Trophoblast cell (in vitro differentiated cells and primary cell): ENCODE measurements at regions not wholly inside any gene's neighbourhood (a gene's known extent, or its start where the extent isn't known, plus 50 kb on each side); places are given as distances from the start of the nearest gene placed in this dataset.

Experiments
- DNase-seq, 2 donors: peaks; one replicate each; pipeline ENCODE4 v3.0.0-alpha.2; 2016
- H2AFZ ChIP-seq: 2 replicates; pipeline ENCODE4 v1.6.1; 2013; ENCODE audit warnings: low read length, moderate library complexity, mild to moderate bottlenecking; ENCODE audit not compliant: insufficient read depth, poor library complexity
- H2AK5ac ChIP-seq: 2 replicates; pipeline ENCODE4 v1.6.1; 2013; ENCODE audit warnings: mild to moderate bottlenecking, low read length
- H2BK120ac ChIP-seq: 2 replicates; pipeline ENCODE4 v1.6.1; 2013; ENCODE audit warnings: low read length, mild to moderate bottlenecking, moderate library complexity; ENCODE audit not compliant: insufficient read depth, poor library complexity
- H2BK12ac ChIP-seq: 2 replicates; pipeline ENCODE4 v1.6.1; 2013; ENCODE audit warnings: mild to moderate bottlenecking, low read length, moderate library complexity
- H2BK5ac ChIP-seq: 2 replicates; pipeline ENCODE4 v1.6.1; 2013; ENCODE audit warnings: low read length, low read depth, moderate library complexity, mild to moderate bottlenecking; ENCODE audit not compliant: poor library complexity
- H3K14ac ChIP-seq: 2 replicates; pipeline ENCODE4 v1.6.1; 2013; ENCODE audit warnings: mild to moderate bottlenecking, low read length
- H3K18ac ChIP-seq: 2 replicates; pipeline ENCODE4 v1.6.1; 2013; ENCODE audit warnings: mild to moderate bottlenecking, low read length
- H3K23ac ChIP-seq: 2 replicates; pipeline ENCODE4 v1.6.1; 2013; ENCODE audit warnings: low read length
- H3K27ac ChIP-seq: 2 replicates; pipeline ENCODE4 v1.5.1; 2013; ENCODE audit warnings: low read depth, mild to moderate bottlenecking, inconsistent platforms, low read length, moderate library complexity
- H3K27me3 ChIP-seq: 2 replicates; pipeline ENCODE4 v1.6.1; 2013; ENCODE audit warnings: inconsistent platforms, mild to moderate bottlenecking, low read length, moderate library complexity; ENCODE audit not compliant: insufficient read depth
- H3K36me3 ChIP-seq, 2 experiments: 1 replicate in 1 of 2; 2 replicates in 1 of 2; pipeline ENCODE4 v1.6.1; 2013; ENCODE audit warnings: low read length in 2 of 2, mild to moderate bottlenecking in 2 of 2, moderate library complexity in 1 of 2; ENCODE audit not compliant: insufficient read depth in 2 of 2, control insufficient read depth in 1 of 2
- H3K4ac ChIP-seq: 2 replicates; pipeline ENCODE4 v1.6.1; 2013; ENCODE audit warnings: low read depth, mild to moderate bottlenecking, low read length, moderate library complexity
- H3K4me1 ChIP-seq, 2 experiments: 1 replicate in 1 of 2; 2 replicates in 1 of 2; pipeline ENCODE4 v1.6.1; 2013; ENCODE audit warnings: low read length in 2 of 2, mild to moderate bottlenecking in 2 of 2, moderate library complexity in 1 of 2; ENCODE audit not compliant: insufficient read depth in 2 of 2, control insufficient read depth in 1 of 2
- H3K4me2 ChIP-seq: 2 replicates; pipeline ENCODE4 v1.6.1; 2013; ENCODE audit warnings: inconsistent platforms, mild to moderate bottlenecking, low read length, moderate library complexity
- H3K4me3 ChIP-seq: 2 replicates; pipeline ENCODE4 v1.5.1; 2013; ENCODE audit warnings: mild to moderate bottlenecking, low read depth, low read length, inconsistent platforms
- H3K79me1 ChIP-seq: one replicate; pipeline ENCODE4 v1.6.1; 2013; ENCODE audit warnings: low read length
- H3K79me2 ChIP-seq: 2 replicates; pipeline ENCODE4 v1.6.1; 2013; ENCODE audit warnings: low read length, mild to moderate bottlenecking; ENCODE audit not compliant: control insufficient read depth, insufficient read depth, poor library complexity
- H3K9ac ChIP-seq: 2 replicates; pipeline ENCODE4 v1.6.1; 2013; ENCODE audit warnings: mild to moderate bottlenecking, low read length
- H3K9me3 ChIP-seq: 2 replicates; pipeline ENCODE4 v1.6.1; 2013; ENCODE audit warnings: low read depth, mild to moderate bottlenecking, control low read depth, inconsistent platforms, low read length; ENCODE audit not compliant: insufficient read depth
- H4K12ac ChIP-seq: 2 replicates; pipeline ENCODE4 v1.6.1; 2013; ENCODE audit warnings: low read depth, mild to moderate bottlenecking, low read length, moderate library complexity
- H4K8ac ChIP-seq: 2 replicates; pipeline ENCODE4 v1.6.1; 2013; ENCODE audit warnings: low read depth, mild to moderate bottlenecking, low read length, moderate library complexity
- H4K91ac ChIP-seq: one replicate; pipeline ENCODE4 v1.6.1; 2013; ENCODE audit warnings: low read depth, mild to moderate bottlenecking, low read length, moderate library complexity
- WGBS: extraction: QIAGEN DNeasy Blood & Tissue Kit; methylation state at CpG from one replicate; pipeline ENCODE4 v1.1.7; 2013; ENCODE audit warnings: missing lambda C conversion rate; ENCODE audit not compliant: insufficient read length, insufficient coverage; ENCODE audit errors: extremely low coverage; 5-methylcytosine and 5-hydroxymethylcytosine counted together

GRCh38 chr3:81388191-81388590 lies 373.3 kb downstream of the GBE1 start:
- Histone ChIP-seq H4K8ac (no peak overlapping the region), H2AFZ (no peak overlapping the region), H3K27ac (no peak overlapping the region), H3K4ac (no peak overlapping the region), H4K91ac (no peak overlapping the region), H3K4me1 (no peaks in the 10 kb centered on the region), H3K23ac (no peak overlapping the region), H3K18ac (no peak overlapping the region), H2AK5ac (no peak overlapping the region), H2BK5ac (no peak overlapping the region), H3K79me2 (no peaks in the 10 kb centered on the region), H3K9ac (no peak overlapping the region), H4K12ac (no peak overlapping the region), H2BK120ac (no peak overlapping the region), H3K79me1 (no peaks in the 10 kb centered on the region), H3K4me2 (no peak overlapping the region), H3K9me3 (no peaks in the 10 kb centered on the region), H3K27me3 (no peaks in the 10 kb centered on the region), H3K36me3 (no peaks in the 10 kb centered on the region), H3K14ac (no peak overlapping the region), H2BK12ac (no peak overlapping the region), H3K4me3 (no peak overlapping the region)
- no CpG with 5 or more reads among the region's 4 CpGs for WGBS
- DNase-seq, result no peak

GRCh38 chr3:81382470-81382869 lies 379.0 kb downstream of the GBE1 start:
- no peak overlapping the region for H3K18ac ChIP-seq
- no CpG with 5 or more reads among the region's 1 CpG for WGBS
- H3K79me2 ChIP-seq, result no peaks in the 10 kb centered on the region

DNA sequence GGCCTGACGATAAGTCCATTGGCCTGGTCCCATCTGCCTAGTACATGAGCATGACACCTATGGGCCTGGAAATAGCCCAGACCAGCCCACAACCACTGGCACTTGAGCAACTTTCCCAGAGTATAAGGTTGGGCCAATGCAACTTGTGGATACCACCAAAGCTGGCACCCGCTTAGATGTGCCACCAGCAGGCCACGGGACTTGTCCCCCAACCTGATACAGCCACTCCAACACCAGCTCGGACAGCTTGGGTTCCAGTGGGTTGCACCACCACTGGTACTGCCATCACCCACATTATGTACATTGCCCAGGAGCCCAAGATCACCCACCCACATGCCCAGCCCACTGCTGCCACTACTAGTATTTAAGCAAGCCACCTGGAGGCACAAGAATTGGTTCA lies 381.2 kb downstream of the GBE1 start:
- Histone ChIP-seq H3K4ac (no peak overlapping the region), H2BK5ac (no peak overlapping the region), H2AFZ (no peak overlapping the region), H3K36me3 (no peaks in the 10 kb centered on the region), H2BK120ac (no peak overlapping the region), H3K27me3 (no peaks in the 10 kb centered on the region), H3K18ac (no peak overlapping the region), H3K9me3 (peaks cover 2% of the 10 kb centered on the region), H2BK12ac (no peak overlapping the region), H3K23ac (no peak overlapping the region), H3K9ac (no peak overlapping the region), H3K4me1 (no peaks in the 10 kb centered on the region), H3K4me2 (no peak overlapping the region), H4K8ac (no peak overlapping the region), H3K79me1 (no peaks in the 10 kb centered on the region), H3K79me2 (no peaks in the 10 kb centered on the region), H3K14ac (no peak overlapping the region), H2AK5ac (no peak overlapping the region), H4K12ac (no peak overlapping the region), H3K4me3 (no peak overlapping the region), H3K27ac (no peak overlapping the region), H4K91ac (no peak overlapping the region)
- no peak for DNase-seq
- no CpG with 5 or more reads among the region's 4 CpGs for WGBS

More at GRCh38 chr3:81382470-81382869, 379.0 kb downstream of the GBE1 start:
- no peak overlapping the region for H2BK120ac ChIP-seq
- no peak overlapping the region for H3K14ac ChIP-seq
- no peak overlapping the region for H3K4ac ChIP-seq
- peaks cover 2% of the 10 kb centered on the region for H3K9me3 ChIP-seq
- H3K23ac ChIP-seq, result no peak overlapping the region
- no peak overlapping the region for H4K91ac ChIP-seq
- no peak overlapping the region for H4K12ac ChIP-seq
- H4K8ac ChIP-seq, result no peak overlapping the region
- no peak overlapping the region for H3K9ac ChIP-seq
- no peak overlapping the region for H3K27ac ChIP-seq
- no peak overlapping the region for H2BK5ac ChIP-seq
- no peak overlapping the region for H3K4me2 ChIP-seq
- H3K27me3 ChIP-seq, result no peaks in the 10 kb centered on the region
- H3K36me3 ChIP-seq, result no peaks in the 10 kb centered on the region
- no peaks in the 10 kb centered on the region for H3K79me1 ChIP-seq
- no peak overlapping the region for H2BK12ac ChIP-seq
- no peak overlapping the region for H3K4me3 ChIP-seq
- H3K4me1 ChIP-seq, result no peaks in the 10 kb centered on the region
- H2AFZ ChIP-seq, result no peak overlapping the region
- no peak for DNase-seq
- H2AK5ac ChIP-seq, result no peak overlapping the region

DNA sequence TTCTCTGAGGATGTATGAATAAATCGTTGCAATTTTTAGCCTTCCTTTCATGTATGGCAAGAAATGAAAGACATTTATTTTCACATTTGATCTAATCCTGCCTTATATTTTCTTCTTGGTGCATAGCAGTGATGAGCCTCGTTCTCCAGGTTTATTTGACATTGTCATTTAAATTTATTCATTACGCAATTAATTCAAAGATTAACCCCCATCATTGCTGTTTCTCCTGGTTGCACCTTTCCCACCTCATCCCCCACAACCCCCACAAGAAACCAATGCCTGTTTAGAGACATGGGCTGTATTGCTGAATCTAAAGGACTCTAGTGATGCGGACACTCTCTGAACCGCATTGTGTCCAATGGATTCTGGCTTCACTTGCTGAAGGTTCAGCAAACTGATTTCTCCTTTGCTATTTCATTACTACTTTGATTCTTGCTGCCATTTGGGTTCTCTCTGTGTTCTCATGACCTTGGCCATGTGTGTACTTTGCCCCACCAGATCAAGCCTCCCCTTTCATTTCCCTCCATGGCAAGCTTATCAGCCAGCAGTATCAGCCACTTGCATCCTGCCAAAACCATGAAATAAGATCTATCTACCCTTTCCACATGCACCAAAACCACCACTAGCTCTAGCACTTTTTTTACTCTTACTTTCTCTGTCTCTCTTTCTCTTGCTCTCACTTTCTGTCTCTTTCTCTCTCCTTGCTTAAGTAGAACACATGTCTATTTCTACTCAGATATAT lies 382.7 kb downstream of the GBE1 start:
- no peak overlapping the region for H2BK5ac ChIP-seq
- H2BK120ac ChIP-seq, result no peak overlapping the region
- H3K23ac ChIP-seq, result no peak overlapping the region
- no CpG with 5 or more reads among the region's 5 CpGs for WGBS
- H3K9ac ChIP-seq, result no peak overlapping the region
- H3K18ac ChIP-seq, result no peak overlapping the region
- H2AK5ac ChIP-seq, result no peak overlapping the region
- no peak overlapping the region for H4K12ac ChIP-seq
- H3K36me3 ChIP-seq, result no peaks in the 10 kb centered on the region
- no peak overlapping the region for H2AFZ ChIP-seq
- no peak overlapping the region for H3K14ac ChIP-seq
- no peak overlapping the region for H2BK12ac ChIP-seq
- no peaks in the 10 kb centered on the region for H3K27me3 ChIP-seq
- H4K91ac ChIP-seq, result no peak overlapping the region
- DNase-seq, result no peak
- no peak overlapping the region for H3K4ac ChIP-seq
- H3K9me3 ChIP-seq, result peaks cover 2% of the 10 kb centered on the region
- no peak overlapping the region for H3K4me3 ChIP-seq
- H4K8ac ChIP-seq, result no peak overlapping the region
- H3K79me2 ChIP-seq, result no peaks in the 10 kb centered on the region
- no peak overlapping the region for H3K27ac ChIP-seq
- no peaks in the 10 kb centered on the region for H3K4me1 ChIP-seq
- no peak overlapping the region for H3K4me2 ChIP-seq
- H3K79me1 ChIP-seq, result no peaks in the 10 kb centered on the region
